PFSK-1 (cell line): ENCODE measurements at regions not wholly inside any gene's neighbourhood (a gene's known extent, or its start where the extent isn't known, plus 50 kb on each side); places are given as distances from the start of the nearest gene placed in this dataset.

Experiments
- POLR2AphosphoS5 ChIP-seq: IDR thresholded peaks from 2 replicates; pipeline ENCODE4 v1.6.1; 2012; ENCODE audit warnings: low read depth, mild to moderate bottlenecking, control low read depth, low read length, moderate library complexity
- REST ChIP-seq, 2 experiments: IDR thresholded peaks; 2 replicates each; pipeline versions ENCODE4 v1.6.1 to v1.8.0; 2011 to 2012; ENCODE audit warnings: low read depth in 2 of 2, low read length in 2 of 2, control low read depth in 1 of 2, inconsistent platforms in 1 of 2, mild to moderate bottlenecking in 1 of 2, moderate library complexity in 1 of 2; ENCODE audit not compliant: insufficient read depth in 1 of 2
- SIN3A ChIP-seq: IDR thresholded peaks from 2 replicates; pipeline ENCODE4 v1.6.1; 2012; ENCODE audit warnings: mild to moderate bottlenecking, low read length, moderate library complexity, borderline replicate concordance; ENCODE audit not compliant: insufficient read depth
- TAF1 ChIP-seq: IDR thresholded peaks from 2 replicates; pipeline ENCODE4 v1.6.1; 2012; ENCODE audit warnings: low read length, control low read depth, borderline replicate concordance; ENCODE audit not compliant: insufficient read depth

GRCh38 chr13:65733110-65733509 lies 1497.0 kb downstream of the PCDH9 start:
- TF ChIP-seq REST (IDR thresholded peaks at IDR 0.05; ENCODE audit: insufficient read depth in 1 of 2, low read depth in 2 of 2, low read length in 2 of 2): no peak
- TF ChIP-seq SIN3A: no peak
- TF ChIP-seq POLR2AphosphoS5: no peak
- no peak for TF ChIP-seq TAF1
